ENCODE measurements at regions not wholly inside any gene's neighbourhood (a gene's known extent, or its start where the extent isn't known, plus 50 kb on each side); places are given as distances from the start of the nearest gene placed in this dataset.

DNA sequence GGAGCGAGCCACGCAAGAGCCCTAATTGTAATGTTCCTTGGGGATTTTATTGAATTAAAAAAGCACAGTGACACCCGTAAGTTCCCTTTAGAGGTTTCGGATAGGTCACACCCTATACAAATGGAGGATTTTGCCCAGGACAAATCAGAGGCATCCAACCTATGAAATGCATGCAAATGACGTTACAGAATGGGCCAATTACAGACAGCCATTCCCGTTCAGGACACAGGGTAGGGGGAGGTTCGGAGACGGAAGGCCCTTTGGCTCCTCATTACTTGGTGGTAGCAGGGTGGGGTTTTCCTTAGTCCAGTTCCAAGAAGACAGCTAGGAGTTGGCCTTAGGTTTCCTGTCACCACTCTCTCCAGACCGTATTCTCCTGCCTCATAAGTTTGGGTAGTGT is 754.1 kb downstream of the IPMK start:
- H3K4me3 ChIP-seq (ENCODE audit: low read length): no peak overlapping the region
- TF ChIP-seq, protein P1, sequence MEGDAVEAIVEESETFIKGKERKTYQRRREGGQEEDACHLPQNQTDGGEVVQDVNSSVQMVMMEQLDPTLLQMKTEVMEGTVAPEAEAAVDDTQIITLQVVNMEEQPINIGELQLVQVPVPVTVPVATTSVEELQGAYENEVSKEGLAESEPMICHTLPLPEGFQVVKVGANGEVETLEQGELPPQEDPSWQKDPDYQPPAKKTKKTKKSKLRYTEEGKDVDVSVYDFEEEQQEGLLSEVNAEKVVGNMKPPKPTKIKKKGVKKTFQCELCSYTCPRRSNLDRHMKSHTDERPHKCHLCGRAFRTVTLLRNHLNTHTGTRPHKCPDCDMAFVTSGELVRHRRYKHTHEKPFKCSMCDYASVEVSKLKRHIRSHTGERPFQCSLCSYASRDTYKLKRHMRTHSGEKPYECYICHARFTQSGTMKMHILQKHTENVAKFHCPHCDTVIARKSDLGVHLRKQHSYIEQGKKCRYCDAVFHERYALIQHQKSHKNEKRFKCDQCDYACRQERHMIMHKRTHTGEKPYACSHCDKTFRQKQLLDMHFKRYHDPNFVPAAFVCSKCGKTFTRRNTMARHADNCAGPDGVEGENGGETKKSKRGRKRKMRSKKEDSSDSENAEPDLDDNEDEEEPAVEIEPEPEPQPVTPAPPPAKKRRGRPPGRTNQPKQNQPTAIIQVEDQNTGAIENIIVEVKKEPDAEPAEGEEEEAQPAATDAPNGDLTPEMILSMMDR (conservative IDR thresholded peaks at IDR 0.05; ENCODE audit: low read depth, low read length): no peak
- no peak for DNase-seq (ENCODE audit: low read depth)

DNA sequence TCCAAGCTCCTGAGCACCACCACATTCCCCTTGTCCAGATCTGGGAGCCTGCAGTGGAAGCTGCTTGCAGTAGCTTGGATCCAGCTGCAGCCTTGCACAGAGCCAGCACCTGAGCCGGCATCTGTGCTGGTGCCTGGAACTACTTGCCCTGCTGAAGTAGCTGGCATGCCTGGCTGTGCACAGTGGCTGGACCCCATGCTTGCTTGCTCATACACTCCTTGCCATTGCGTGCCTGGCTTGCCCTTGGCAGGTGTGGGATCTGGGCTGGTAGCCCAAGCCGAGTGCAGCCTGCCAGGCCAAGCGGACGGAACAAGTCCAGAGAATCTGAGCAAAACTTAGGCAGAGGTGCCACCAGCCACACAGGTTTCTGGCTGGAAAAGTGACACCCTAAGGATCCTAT is 759.9 kb downstream of the IPMK start:
- no peak overlapping the region for H3K4me3 ChIP-seq (ENCODE audit: low read length)
- TF ChIP-seq, protein P1 (conservative IDR thresholded peaks at IDR 0.05; ENCODE audit: low read depth, low read length): no peak
- no peak for DNase-seq (ENCODE audit: low read depth)

DNA sequence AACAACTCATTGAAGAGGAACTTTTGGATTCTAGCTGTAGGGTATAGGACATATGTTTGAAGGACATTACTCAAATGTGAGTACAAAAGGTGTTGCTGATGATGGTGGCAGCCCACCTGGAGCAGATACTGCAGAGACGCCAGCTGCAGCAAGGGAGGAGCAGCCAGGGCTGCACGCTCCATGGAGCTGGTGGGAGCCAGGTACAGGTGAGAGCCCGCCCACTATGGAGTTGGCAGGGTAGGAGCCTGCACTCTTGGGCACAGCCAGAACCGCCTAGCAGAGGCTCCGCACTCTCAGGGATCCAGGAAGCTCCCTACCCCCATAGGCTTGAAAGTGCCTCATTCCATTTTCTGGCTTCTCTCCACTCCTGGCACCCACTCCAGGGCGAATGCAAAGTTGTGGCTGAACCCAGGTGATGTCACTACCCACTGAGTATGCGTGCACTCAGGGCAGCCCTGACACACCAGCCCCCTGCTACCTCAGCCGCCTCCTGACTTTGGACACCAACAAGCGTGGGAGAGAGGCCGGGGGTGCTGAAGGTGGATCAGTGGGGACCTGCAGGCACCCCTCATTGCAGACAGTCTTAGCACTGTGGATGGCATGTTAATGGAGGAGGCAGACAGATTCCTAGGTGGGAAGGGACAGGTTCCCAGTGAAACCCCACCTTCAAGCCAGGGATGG is 761.1 kb downstream of the IPMK start:
- no peak overlapping the region for H3K4me3 ChIP-seq (ENCODE audit: low read length)
- TF ChIP-seq, protein P1 (conservative IDR thresholded peaks at IDR 0.05; ENCODE audit: low read depth, low read length): no peak
- DNase-seq (ENCODE audit: low read depth): no peak

DNA sequence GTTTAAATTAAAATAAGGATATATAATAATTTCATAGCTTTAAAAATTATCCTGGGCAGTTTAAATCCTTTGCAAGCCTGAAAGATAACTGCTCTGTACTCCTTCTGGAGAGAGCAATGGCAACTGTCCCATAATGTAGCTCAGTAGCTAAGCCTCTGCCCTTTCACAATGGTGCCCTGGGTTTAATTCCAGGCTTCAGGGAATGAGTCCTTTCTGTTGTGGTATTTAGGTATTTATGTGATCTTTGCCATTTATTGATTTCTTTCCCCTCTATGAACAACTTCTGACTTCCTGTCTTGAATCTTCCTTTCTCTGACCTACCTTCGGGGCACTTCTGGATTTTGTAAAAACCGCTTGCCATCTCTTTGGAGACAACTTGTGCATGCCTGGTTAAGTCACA is 773.2 kb downstream of the IPMK start:
- TF ChIP-seq, protein P1 (conservative IDR thresholded peaks at IDR 0.05; ENCODE audit: low read depth, low read length): no peak
- DNase-seq (ENCODE audit: low read depth): no peak

DNA sequence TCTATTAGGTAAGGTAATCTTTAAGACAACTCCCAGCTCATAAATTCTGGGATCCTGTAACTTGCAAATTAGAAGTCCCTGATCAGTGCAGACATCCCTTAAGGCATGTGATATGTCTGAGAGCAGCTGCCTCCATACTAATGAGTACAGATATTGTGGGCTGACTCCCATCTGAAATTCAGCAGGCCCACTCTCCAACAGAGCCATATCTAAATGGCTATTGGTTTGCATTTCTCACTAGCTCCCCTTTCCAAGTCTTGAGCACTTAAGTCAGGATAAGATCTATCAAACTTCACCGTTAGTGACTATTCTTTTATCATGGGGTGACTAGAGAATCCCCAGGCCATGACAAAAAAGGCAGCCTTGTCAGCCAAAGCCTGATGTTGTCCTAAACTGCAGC is 785.4 kb downstream of the IPMK start:
- DNase-seq (ENCODE audit: low read depth): no peak

More for the DNA sequence above, 773.2 kb downstream of the IPMK start:
- H3K4me3 ChIP-seq (ENCODE audit: low read length): no peak overlapping the region

DNA sequence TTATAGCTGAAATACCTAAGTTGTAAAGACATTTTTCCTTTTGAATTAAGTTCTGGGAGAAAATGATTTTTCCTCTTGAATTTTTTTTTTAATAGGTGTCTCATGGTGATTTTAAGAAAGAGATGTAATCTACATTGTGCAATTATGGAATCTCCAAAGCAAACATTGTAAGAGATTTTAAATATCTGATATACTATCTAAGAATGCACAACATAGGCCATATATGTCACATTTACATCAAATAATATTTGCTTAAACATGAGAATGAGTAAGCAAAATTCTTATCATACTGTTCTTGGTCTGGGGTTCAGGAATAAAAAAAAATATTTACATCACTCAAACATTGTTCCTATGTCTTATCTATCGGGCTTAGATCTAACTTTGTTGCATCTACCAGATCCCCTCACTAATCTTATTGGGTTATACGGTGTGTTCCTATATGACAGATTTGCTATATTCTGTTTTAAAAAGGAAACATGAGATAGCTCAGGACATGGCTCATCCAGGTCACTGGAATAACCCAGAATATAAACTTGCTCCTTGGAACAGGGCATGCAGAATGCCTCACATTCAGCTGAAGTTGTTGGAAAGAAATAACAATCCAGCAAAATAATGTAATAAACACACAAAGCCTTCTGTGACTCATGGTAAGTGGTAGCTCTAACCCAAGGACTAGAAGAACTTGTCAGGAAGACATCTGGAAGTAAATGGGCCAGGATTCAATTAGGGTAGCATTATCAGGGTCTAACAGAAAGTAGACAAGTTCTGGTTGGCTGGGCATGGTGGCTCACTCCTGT is 794.7 kb downstream of the IPMK start:
- H3K4me3 ChIP-seq (ENCODE audit: low read length): no peak overlapping the region
- TF ChIP-seq, protein P1 (conservative IDR thresholded peaks at IDR 0.05; ENCODE audit: low read depth, low read length): no peak
- no peak for DNase-seq (ENCODE audit: low read depth)

More for the DNA sequence above, 785.4 kb downstream of the IPMK start:
- H3K4me3 ChIP-seq (ENCODE audit: low read length): no peak overlapping the region
- TF ChIP-seq, protein P1 (conservative IDR thresholded peaks at IDR 0.05; ENCODE audit: low read depth, low read length): no peak
